IPS-18c (cell line): ENCODE measurements at regions not wholly inside any gene's neighbourhood (a gene's known extent, or its start where the extent isn't known, plus 50 kb on each side); places are given as distances from the start of the nearest gene placed in this dataset.

Experiments
- H3K4me3 ChIP-seq: 2 replicates; pipeline ENCODE4 v1.7.0; 2013; ENCODE audit warnings: low read depth, mild to moderate bottlenecking, low read length, moderate library complexity; ENCODE audit not compliant: insufficient read depth
- H3K9me3 ChIP-seq: one replicate; pipeline ENCODE4 v1.6.1; 2013; ENCODE audit warnings: mild to moderate bottlenecking, low read length, moderate library complexity; ENCODE audit not compliant: control insufficient read depth, insufficient read depth

DNA sequence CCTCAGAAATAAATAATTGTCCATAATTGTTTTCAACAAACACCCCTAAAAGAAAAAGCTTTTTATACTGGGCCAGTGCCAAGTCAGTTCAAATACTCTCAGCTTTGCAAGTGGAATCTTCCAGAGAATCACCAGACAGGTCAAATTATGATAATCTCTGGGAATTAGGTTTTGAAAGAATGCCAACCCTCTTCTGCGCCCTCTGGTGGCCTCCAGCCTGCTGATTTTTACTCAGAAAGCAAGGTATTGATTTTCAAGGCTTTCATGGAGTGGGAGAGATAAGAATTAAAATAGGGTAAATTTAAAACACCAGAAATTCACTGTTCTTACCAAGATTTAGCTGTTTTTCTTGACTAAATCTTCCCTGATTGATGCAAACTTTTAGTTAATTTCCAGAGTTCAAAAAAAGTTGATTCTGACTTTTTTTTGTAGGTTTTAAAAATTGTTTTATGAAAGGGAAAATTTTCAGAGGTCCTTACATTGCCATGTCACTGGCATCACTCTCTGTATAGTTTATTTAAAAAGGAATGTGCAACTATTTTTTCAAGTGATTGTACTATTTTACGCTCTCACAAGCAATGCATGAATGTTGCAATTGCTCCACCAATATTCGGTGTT is 282.9 kb upstream of the TNP1 start:
- no peak overlapping the region for H3K4me3 ChIP-seq

DNA sequence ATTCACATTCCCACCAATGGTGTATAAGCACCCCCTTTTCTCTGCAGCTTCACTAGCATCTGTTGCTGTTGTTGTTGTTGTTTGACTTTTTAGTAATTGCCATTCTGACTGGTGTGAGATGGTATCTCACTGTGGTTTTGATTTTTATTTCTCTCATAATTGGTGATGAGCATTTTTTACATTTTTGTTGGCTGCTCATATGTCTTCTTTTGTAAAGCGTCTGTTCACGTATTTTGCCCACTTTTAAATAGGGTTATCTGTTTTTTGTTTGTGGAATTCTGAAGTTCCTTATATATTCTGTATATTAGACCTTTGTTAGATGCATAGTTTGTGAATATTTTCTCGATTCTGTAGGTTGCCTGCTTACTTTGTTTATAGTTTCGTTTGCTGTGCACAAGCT is 278.4 kb upstream of the TNP1 start:
- Histone ChIP-seq H3K4me3 (no peak overlapping the region), H3K9me3 (no peaks in the 10 kb centered on the region)

More for the DNA sequence above, 282.9 kb upstream of the TNP1 start:
- no peaks in the 10 kb centered on the region for H3K9me3 ChIP-seq

DNA sequence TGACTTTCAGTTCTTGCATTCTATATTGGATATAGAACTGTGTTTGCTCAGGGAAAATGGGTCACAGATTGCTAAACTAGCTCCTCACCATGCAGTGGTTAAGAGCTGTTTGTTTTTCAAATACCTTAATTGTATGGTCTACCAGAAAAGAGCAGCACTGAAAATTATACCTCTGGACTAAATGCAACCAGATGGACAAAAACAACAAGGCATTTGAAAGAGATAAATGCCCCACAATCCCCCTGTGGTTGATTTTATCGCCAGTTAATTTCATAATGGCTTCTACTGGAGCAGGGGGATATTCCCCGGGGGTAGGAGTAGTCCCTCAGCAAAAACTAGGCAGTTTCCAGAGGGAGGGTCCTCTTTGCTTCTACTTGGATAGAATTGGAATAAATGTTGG is 267.9 kb upstream of the TNP1 start:
- no peak overlapping the region for H3K4me3 ChIP-seq
- H3K9me3 ChIP-seq, result no peaks in the 10 kb centered on the region

DNA sequence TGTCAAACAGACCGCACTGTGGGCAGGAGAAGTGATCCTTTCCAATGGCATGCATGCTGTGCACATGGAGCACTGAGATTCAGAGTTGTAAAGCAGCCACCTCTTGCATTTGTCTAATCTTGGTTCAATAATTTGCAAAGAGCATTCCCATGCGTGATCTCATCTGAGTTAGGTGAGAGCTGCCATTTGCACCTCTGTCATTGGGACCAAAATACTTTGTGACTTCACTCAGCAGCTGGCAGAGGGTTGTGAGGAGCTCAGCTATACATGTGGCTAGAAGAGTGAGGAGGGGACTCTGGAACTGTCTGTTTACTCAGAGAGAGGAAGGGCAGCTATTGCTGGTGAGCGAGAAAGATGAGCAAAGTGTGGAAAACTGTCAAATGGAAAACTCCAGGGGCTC is 265.1 kb upstream of the TNP1 start:
- no peaks in the 10 kb centered on the region for H3K9me3 ChIP-seq
- no peak overlapping the region for H3K4me3 ChIP-seq

DNA sequence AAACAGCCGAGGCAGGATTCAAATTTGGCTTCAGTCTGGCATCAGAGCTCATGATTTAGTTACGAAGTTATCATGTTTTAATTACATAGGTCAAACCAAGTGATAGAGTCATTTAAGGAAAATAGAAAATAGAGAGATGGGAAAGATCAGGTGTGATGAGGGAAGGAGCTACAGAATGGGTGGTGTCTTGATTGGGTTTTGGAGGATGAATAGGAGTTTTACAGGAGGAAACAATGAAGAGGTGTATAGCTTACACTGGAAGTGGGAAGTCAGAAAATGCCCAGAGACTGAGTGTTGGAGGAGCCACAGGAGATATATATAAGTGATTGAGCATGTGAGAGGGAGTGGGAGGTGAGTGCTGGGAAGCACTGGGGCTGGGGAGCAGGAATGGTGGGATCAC is 264.2 kb upstream of the TNP1 start:
- Histone ChIP-seq H3K4me3 (no peak overlapping the region), H3K9me3 (no peaks in the 10 kb centered on the region)

DNA sequence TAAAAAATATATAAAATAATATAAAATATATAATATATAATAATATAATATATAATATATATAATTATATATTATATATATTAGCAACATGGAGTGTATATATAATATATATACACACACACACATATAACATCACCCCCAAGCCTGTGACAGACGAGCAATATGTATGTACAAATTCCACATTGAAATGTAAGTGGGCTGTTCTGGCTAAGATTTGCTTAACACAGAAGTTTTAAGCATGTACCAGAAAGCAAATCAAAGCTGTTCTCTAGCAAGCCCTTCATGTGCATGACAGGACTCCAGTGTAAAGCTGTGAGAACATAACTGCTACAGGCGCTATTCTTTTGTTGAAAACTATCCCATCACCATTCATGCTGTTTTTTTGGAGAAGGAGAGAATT is 261.7 kb upstream of the TNP1 start:
- Histone ChIP-seq H3K4me3 (no peak overlapping the region), H3K9me3 (no peaks in the 10 kb centered on the region)

DNA sequence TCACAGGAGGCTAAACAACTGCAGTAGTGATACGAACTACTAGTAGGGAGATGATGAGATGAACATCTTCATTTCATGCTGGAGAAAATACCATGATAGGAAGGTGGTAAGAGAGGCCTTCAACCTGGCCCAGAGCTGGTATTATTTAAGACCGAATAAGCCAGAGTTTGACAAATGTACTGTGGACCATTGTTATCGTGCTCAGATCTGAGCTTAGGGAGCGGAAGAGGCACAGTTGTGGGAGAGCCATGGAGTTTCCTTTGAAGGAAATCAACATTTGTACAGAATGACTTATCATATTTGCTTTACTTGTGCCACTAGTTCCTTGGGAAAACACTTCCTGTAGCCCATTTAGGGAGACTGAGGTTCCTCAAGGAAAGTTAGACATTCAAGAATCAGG is 260.6 kb upstream of the TNP1 start:
- no peaks in the 10 kb centered on the region for H3K9me3 ChIP-seq
- no peak overlapping the region for H3K4me3 ChIP-seq

DNA sequence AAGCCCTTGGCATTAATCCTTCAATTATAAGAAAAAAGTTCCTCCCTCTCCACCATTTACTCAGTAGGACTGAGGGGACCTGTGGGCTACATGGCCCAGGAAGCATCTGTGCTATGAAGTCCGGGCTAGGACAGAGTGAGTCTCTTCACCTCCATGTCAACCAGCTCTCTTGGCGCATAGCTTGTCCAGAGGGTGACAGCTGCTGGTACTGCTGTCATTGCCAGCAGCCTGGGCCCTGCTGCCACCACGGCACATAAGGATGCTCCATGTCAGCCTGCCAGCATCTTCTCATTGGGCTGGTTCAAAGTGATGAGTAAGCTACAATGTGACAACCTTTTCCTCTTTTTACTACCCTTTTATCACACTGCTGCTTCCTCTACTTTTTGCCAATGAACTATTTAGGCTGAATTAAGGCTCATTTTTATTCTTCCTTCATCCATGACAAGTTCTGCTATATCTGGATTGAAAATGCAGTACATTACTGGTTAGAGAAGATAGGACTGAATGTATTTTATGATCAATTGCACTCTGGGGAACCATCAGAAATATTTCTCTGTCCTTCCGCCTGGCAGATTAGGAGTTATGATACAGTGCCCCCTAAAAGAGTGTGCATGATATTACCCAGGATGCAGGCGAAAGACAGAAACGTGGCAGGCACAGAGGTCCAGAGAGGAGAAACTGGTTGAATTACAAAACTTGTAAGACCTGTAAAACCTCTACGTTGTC is 258.9 kb upstream of the TNP1 start:
- H3K4me3 ChIP-seq, result no peak overlapping the region
- no peaks in the 10 kb centered on the region for H3K9me3 ChIP-seq

DNA sequence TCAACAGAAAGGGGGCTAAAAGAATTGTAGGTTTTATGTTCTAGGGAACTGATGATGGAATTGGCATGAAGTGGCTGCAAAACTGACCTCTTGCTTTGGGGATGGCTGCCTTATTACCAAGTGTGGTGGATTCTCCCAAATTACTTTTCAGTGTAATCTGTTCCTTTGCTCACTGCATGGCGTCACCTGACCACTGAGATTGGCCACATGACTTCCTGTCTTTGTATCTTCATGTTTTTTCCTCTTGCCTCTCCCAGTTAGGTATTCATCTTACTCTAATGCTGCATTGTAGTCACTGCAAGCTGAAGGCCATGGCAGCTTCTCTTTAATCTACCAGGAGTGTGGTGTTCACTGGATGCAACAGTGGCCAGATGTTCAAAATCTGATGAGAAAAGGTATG is 257.7 kb upstream of the TNP1 start:
- H3K4me3 ChIP-seq, result no peak overlapping the region
- H3K9me3 ChIP-seq, result no peaks in the 10 kb centered on the region

DNA sequence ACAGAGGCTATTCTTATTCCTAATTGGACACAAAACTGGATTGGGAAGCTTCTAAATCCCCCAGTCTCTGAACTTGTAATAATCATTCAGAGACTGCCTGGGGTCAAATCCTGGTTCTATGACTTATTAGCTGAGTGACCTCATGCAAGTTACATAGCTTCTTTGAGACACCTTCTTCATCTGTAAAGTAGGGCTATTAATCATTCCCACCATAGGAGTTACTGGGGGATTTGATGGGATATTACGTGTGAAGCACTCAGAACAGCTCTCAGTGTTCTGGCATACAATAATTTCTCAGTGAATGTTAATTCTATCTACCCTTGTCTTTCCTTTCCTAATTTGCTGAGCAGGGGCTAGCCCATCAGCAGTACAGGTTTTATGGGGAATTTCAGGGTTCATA is 256.7 kb upstream of the TNP1 start:
- no peaks in the 10 kb centered on the region for H3K9me3 ChIP-seq
- H3K4me3 ChIP-seq, result no peak overlapping the region

DNA sequence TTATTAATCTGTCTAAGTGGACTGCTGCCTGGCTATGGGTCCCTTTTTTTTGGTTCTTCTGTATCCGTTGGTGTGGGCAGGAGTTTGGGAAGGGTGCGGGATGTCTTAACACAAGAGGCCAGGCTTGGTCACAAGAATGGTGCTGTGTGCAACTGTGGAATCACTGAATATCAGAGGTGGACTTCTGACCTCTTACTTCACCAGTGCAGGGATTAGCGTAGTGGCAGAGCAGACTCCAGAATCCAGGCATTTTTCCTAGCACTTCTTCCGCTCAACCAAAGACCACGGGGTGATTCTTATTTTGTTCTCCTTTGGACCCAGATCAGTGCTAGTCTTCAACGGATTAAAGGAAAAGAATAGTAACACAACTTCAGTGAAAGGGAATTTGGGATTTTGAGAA is 254.3 kb upstream of the TNP1 start:
- Histone ChIP-seq H3K9me3 (no peaks in the 10 kb centered on the region), H3K4me3 (no peak overlapping the region)

DNA sequence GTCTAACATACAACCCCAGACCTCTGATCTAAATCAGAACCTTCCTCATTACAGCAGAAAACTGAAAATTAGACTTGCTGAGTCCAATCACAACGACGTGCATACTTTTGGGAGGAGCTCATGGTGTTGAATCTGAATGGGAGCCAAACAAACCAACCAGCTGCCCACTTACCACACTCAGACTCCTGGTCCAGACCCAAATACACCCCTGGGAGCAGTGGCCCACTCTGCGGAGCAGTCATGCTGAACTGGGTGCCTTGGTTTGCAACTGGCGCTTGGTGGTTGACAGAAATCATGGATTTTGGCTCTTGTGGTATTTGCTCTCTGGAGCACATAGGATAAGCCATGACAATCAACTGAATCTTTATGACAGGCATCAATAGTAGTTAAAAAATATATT is 253.6 kb upstream of the TNP1 start:
- Histone ChIP-seq H3K9me3 (no peaks in the 10 kb centered on the region), H3K4me3 (no peak overlapping the region)

DNA sequence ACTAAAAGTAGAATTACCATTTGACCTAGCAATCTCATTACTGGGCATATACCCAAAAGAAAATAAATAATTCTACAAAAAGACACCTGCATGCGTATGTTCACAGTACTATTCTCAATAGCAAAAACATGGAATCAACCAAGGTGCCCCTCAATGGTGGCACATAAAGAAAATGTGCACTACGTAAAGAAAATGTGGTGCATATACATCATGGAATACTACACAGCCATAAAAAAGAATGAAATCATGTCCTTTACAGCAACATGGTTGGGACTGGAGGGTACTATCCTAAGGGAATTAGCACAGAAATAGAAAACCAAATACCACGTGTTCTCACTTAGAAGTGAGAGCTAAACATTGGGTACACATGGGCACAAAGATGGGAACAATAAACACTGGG is 250.7 kb upstream of the TNP1 start:
- no peaks in the 10 kb centered on the region for H3K9me3 ChIP-seq
- H3K4me3 ChIP-seq, result no peak overlapping the region

DNA sequence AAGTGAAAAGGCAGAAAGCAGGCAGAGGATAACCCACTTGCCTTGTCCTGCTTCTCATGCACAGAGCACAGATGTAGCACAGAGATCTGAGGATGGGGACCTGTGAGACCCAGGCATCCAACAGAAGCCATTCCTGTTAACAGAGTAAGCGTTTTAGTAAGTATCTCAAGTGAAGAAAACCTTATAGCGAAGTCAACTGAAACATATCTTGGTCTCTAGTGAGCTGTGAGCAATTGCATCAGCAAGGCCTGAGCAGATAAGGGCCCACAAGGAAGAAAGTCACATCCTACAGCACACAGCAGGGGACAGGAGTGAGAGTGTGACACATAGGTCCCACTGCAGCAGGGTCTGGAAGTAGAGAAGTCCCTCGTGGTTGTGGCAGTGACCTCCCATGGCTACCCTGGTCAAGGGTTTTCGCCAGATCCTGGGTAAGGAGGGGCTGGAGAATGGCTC is 248.7 kb upstream of the TNP1 start:
- no peak overlapping the region for H3K4me3 ChIP-seq
- H3K9me3 ChIP-seq, result no peaks in the 10 kb centered on the region

DNA sequence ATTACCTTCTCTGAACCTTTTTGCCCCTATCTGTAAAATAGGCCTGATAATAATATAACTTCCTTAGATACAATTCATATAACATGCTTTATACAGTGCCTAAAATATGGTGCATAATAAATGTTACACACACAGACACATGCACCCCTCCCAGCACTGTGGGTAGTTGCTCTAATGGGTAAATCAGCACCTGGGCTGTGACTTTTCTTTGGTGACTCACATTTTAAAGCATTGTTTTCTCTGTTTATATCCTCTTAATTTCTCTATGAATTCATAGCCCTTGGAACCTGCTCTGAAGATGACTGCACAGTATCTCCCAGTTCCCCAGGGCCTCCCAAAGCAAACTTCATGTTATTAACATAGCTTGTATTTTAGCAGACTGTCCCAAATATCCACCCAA is 248.2 kb upstream of the TNP1 start:
- Histone ChIP-seq H3K4me3 (no peak overlapping the region), H3K9me3 (no peaks in the 10 kb centered on the region)

DNA sequence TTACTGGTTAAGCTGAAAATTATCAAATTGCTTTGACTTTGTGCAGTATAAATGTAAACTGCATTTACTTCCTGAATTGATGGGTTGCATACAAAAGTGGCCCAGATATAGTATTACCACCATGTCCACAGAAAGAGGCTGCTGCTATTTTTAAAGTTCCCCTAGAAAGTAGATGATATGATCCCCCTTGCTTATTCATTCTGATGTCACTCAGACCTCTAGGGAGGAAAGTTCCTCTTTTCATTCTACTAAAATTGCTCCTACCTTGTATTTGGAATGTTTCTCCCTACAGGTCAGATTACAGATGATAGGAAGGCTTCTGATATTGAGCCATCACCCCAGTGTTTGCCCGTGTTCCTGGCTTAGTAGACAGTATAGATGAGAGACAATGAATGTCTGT is 247.6 kb upstream of the TNP1 start:
- Histone ChIP-seq H3K4me3 (no peak overlapping the region), H3K9me3 (no peaks in the 10 kb centered on the region)

DNA sequence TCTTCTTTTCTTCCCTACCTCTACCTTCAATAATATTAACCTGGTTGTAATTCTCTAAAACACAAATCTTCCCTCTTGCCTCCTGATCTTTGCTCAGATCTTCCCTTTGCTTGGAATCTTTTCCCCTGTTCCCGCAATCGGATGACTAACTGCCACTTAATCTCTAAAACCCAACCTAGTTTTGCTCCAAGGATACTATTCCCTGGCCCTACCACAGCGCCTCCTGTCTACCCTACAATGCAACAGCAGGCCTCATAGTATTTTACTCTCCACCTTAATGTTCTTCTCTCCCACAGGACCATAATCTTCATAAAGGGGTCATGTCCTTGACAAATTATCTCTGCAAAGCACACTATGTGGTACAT is 246.8 kb upstream of the TNP1 start:
- Histone ChIP-seq H3K4me3 (no peak overlapping the region), H3K9me3 (no peaks in the 10 kb centered on the region)

DNA sequence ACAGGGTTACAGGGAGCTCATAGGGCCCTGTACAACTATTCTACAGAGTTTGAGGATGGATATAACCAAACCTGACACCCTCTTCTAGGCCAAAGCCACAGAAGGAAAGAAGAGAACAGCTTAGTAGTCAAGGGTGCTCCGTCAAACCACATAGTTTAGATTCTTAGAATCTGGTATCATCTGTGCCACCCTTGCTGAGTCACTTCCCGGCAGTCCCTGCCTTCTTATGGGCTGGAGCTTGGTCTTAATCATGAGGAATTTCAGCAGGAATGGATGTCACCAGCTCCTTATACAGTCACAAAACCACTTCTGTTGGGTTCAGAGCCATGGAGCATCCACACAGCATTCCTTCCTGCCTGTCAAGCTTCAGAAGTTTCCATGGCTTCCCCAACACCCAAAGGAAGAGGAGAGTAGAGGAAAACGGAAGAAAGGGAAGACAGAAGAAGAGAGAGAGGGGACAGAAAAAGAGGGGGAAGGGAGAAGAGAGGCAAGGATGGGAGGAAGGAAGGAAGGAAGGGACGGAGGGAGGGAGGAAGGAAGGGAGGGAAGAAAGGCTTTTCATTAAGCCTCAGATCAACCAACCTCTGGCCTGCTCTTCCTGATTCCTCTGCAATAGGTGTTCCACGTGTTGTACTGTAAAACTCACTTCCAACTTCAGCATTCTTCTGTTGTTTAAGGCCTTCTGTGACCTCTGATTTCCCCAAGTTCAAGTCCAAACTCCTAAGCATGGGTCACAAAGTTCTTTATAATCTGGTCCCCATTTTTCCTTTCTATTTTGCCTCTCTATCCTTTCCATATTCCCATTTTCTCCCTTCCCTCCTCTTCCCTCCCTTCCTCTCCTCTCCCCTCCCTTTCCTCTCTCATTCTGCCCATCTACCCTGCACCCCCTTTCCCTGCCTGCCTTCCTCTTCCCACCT is 246.1 kb upstream of the TNP1 start:
- Histone ChIP-seq H3K4me3 (no peak overlapping the region), H3K9me3 (no peaks in the 10 kb centered on the region)
